Coronary artery (tissue), 2 donors: ENCODE measurements at regions not wholly inside any gene's neighbourhood (a gene's known extent, or its start where the extent isn't known, plus 50 kb on each side); places are given as distances from the start of the nearest gene placed in this dataset.

Experiments used
- DNase-seq: peaks from one replicate; pipeline ENCODE4 v3.0.0-alpha.2; 2017; ENCODE audit warnings: low spot score
- H3K27ac ChIP-seq, 2 donors: fragments of 200-600 bp; sonication (generic); one replicate each; pipeline ENCODE4 v1.5.1; 2016 to 2019
- H3K4me3 ChIP-seq: fragments of 200-600 bp; sonication (generic); 2 replicates; pipeline ENCODE4 v1.5.1; 2016; ENCODE audit warnings: mild to moderate bottlenecking, moderate library complexity
- TF ChIP-seq, protein P1 (sequence below): fragments of 200-600 bp; sonication (generic); IDR thresholded peaks from one replicate; pipeline ENCODE4 v1.5.1; 2019; ENCODE audit warnings: antibody characterized with exemption

DNA sequence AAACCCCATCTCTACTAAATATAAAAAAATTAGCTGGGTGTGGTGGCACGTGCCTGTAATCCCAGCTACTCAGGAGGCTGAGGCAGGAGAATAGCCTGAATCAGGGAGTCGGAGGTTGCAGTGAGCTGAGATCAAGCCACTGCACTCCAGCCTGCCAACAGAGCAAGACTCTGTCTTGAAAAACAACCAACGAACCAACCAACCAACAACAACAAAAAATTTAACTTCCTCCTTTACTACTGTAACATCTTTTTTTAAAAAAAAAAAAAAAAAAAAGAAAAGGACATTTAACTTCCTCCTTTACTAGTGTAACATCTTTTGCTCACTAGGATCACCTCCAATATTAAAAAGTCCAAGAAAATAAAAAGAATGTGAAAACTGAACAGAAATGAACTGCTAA lies 92.3 kb upstream of the TMEM168 start:
- DNase-seq, result no peak
- no peak overlapping the region for H3K4me3 ChIP-seq
- TF ChIP-seq, protein P1, sequence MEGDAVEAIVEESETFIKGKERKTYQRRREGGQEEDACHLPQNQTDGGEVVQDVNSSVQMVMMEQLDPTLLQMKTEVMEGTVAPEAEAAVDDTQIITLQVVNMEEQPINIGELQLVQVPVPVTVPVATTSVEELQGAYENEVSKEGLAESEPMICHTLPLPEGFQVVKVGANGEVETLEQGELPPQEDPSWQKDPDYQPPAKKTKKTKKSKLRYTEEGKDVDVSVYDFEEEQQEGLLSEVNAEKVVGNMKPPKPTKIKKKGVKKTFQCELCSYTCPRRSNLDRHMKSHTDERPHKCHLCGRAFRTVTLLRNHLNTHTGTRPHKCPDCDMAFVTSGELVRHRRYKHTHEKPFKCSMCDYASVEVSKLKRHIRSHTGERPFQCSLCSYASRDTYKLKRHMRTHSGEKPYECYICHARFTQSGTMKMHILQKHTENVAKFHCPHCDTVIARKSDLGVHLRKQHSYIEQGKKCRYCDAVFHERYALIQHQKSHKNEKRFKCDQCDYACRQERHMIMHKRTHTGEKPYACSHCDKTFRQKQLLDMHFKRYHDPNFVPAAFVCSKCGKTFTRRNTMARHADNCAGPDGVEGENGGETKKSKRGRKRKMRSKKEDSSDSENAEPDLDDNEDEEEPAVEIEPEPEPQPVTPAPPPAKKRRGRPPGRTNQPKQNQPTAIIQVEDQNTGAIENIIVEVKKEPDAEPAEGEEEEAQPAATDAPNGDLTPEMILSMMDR, result no peak
- H3K27ac ChIP-seq, result no peak overlapping the region

DNA sequence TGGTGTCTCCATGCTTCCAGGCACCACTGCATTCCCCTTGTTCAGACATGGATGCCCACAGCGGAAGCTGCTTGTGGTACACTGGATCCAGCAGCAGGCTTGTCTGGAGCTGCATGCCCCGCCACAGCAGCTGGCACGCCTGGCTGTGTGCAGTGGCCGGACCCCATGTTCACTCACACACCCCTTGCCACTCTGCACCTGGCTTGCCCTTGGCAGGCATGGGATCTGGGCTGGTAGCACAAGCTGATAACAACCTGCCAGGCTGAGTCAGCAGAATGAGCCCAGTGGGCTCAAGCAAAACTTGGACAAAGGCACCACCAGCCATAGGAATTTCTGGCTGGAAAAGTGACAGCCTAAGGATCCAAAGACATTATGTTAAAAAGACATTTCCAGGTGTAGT lies 91.8 kb upstream of the TMEM168 start:
- Histone ChIP-seq H3K4me3 (no peak overlapping the region), H3K27ac (no peak overlapping the region)
- no peak for DNase-seq
- TF ChIP-seq, protein P1, result no peak

DNA sequence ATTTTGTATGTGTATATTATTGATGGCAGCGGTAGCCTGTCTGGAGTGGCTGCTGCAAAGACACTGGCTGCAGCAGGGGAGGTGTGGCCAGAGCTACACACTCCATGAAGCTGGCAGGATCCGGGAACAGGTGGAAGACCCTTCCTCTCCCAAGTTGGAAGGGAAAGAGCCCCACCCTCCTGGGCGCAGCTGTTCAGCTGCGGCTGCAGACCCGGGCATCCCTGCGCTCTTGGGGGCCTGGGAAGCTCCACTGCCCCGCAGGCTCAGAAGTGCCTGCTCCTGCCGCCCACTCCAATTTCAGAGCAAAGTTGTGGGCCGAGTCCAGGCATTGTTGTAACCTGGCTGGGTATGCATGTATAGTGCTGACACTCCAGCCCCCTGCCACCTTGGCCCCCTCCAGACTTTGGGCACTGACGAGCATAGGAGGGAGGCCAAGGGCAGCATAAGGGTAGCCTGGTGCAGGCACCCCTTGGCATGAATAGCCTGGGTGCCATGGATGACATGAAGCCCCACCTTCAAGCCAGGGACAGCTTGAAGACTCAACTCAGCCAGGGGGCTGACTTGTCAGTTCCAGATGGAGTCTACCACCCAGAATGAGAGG lies 90.7 kb upstream of the TMEM168 start:
- Histone ChIP-seq H3K27ac (no peak overlapping the region), H3K4me3 (no peak overlapping the region)
- no peak for DNase-seq
- TF ChIP-seq, protein P1, result no peak

DNA sequence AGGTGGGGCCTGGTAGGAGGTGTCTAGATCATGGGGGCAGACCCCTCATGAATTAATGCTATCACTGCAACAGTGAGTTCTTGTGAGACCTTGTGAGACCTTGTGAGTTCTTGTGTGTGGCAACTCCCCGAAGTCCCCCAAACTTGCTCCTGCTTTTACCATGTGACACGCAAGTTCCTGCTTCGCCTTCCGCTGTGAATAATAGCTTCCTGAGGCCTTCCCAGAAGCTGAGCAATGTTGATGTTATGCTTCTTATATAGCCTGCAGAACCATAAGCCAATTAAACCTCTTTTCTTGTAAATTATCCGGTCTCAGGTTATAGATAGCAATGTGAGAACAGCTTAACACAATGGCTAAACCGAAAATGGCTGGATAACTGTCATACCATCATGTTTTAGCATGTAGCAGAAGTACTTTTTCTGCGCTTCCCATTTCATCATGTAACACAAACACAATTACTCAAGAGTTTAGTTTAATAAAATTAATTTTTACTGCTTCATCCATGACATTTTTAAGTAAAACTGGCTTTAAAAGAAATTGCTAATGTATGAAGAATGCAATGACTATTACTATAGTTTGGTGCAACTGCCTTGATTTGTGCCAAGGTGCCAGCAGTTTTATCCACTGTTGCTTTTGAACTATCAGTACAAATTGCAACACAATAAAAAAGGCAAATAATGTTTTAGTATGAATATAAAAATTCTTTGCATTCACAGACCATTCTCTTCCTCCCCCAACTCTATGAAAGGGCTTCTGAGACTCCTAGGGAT lies 87.7 kb upstream of the TMEM168 start:
- TF ChIP-seq, protein P1, result no peak
- no peak for DNase-seq
- no peak overlapping the region for H3K27ac ChIP-seq
- no peak overlapping the region for H3K4me3 ChIP-seq

DNA sequence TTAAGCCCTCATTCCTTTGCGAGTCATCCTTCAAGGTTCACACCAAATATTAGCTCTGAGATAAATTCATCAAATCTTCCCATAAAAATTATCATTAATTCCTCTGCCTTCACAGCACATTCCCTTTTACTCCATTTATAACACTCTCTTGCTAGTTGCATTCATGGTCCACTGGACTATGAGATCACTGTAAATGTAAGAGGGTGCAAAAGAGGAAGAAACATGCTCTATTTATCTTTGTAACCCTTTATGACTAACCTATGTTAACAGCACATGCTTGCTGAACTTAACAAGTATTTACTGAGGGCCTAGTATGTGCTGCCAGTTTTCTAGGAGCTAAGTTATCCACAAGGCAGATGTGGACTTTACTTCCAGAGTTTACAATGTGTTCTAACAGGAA lies 86.7 kb upstream of the TMEM168 start:
- H3K4me3 ChIP-seq, result no peak overlapping the region
- no peak for DNase-seq
- TF ChIP-seq, protein P1, result no peak
- H3K27ac ChIP-seq, result no peak overlapping the region

DNA sequence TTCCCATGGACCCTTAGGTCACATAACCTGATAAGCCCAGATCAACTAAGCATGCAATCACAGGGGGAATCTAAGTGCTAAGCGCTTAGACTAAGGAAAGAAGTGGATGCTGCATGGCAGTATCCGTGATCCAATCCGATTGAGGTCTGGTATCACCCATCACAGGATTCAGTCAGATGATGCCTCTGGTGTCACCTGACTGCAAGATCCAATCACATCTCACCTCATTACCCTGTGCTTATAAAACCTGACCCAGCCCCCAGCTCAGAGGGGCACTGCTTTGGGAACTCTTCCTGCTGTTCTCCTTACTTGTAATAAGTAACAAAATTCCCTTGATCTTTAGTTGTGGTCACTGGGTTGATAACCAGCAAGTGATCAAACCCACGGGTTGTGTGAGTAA lies 84.7 kb upstream of the TMEM168 start:
- no peak overlapping the region for H3K4me3 ChIP-seq

More for the DNA sequence above, 84.7 kb upstream of the TMEM168 start:
- TF ChIP-seq, protein P1, result no peak
- DNase-seq, result no peak
- H3K27ac ChIP-seq, result no peak overlapping the region
